Lower leg skin (tissue), 3 donors: ENCODE measurements at regions not wholly inside any gene's neighbourhood (a gene's known extent, or its start where the extent isn't known, plus 50 kb on each side); places are given as distances from the start of the nearest gene placed in this dataset.

Experiments
- POLR2A ChIP-seq, 2 donors: fragments of 450-650 bp; IDR thresholded peaks; one replicate each; pipeline ENCODE4 v1.6.1; 2016 to 2017; ENCODE audit warnings: antibody characterized with exemption in 2 of 2, mild to moderate bottlenecking in 1 of 2, moderate library complexity in 1 of 2
- TF ChIP-seq, protein P1 (sequence below), 3 donors: fragments of 450-650 bp; IDR thresholded peaks; one replicate each; pipeline ENCODE4 v1.5.1; 2016; ENCODE audit warnings: antibody characterized with exemption in 3 of 3, mild to moderate bottlenecking in 3 of 3, moderate library complexity in 2 of 3

DNA sequence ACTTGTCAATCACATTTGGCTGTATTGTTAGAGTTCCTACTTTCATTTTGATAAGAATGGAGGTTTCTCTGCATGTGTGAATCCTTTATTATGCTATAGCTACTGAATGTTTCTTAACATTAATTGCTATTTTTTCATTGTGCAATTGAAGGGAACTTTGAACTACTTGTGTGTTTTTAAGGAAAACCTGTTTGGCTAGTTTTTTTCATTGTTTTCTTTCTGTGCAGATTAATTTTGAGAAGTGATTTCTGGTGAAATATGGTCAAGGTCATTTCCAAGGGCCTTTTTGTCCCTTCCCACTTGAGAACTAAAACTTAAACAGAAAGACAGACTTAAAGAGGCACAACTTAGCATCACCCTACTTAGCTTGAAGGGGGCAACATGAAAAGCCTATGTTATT, 1309.2 kb upstream of the WWC1 start:
- TF ChIP-seq, protein P1, sequence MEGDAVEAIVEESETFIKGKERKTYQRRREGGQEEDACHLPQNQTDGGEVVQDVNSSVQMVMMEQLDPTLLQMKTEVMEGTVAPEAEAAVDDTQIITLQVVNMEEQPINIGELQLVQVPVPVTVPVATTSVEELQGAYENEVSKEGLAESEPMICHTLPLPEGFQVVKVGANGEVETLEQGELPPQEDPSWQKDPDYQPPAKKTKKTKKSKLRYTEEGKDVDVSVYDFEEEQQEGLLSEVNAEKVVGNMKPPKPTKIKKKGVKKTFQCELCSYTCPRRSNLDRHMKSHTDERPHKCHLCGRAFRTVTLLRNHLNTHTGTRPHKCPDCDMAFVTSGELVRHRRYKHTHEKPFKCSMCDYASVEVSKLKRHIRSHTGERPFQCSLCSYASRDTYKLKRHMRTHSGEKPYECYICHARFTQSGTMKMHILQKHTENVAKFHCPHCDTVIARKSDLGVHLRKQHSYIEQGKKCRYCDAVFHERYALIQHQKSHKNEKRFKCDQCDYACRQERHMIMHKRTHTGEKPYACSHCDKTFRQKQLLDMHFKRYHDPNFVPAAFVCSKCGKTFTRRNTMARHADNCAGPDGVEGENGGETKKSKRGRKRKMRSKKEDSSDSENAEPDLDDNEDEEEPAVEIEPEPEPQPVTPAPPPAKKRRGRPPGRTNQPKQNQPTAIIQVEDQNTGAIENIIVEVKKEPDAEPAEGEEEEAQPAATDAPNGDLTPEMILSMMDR (IDR thresholded peaks at IDR 0.05) = no peak
- TF ChIP-seq POLR2A (IDR thresholded peaks at IDR 0.05) = no peak
